Neural cell (in vitro differentiated cells): ENCODE measurements at regions not wholly inside any gene's neighbourhood (a gene's known extent, or its start where the extent isn't known, plus 50 kb on each side); places are given as distances from the start of the nearest gene placed in this dataset.

Experiments used
- H2AFZ ChIP-seq: fragments of 200-600, 300-800 bp; sonication (generic), shearing (Covaris generic); 2 replicates; pipeline ENCODE4 v1.6.0; 2014; ENCODE audit warnings: low read depth, mild to moderate bottlenecking, antibody characterized with exemption, low read length, moderate library complexity
- H3F3A ChIP-seq: fragments of 200-600 bp; shearing (Covaris generic); 2 replicates; pipeline ENCODE4 v1.6.1; 2016; ENCODE audit warnings: mild to moderate bottlenecking, moderate library complexity, mixed read lengths, antibody characterized with exemption, low read length; ENCODE audit not compliant: insufficient read depth, poor library complexity, severe bottlenecking
- H3K27ac ChIP-seq: fragments of 200-600, 300-800 bp; sonication (generic), shearing (Covaris generic); 2 replicates; pipeline ENCODE4 v1.5.1; 2014; ENCODE audit warnings: mild to moderate bottlenecking, low read length, moderate library complexity
- H3K27me3 ChIP-seq: fragments of 300-800, 200-600 bp; sonication (generic), shearing (Covaris generic); 2 replicates; pipeline ENCODE4 v1.6.0; 2014; ENCODE audit warnings: mild to moderate bottlenecking, low read depth, low read length, moderate library complexity; ENCODE audit not compliant: insufficient read depth
- H3K36me3 ChIP-seq: fragments of 300-800, 200-600 bp; sonication (generic), shearing (Covaris generic); 2 replicates; pipeline ENCODE4 v1.5.1; 2014; ENCODE audit warnings: mild to moderate bottlenecking, antibody characterized with exemption, low read length, moderate library complexity; ENCODE audit not compliant: insufficient read depth
- H3K4me2 ChIP-seq: fragments of 300-800, 200-600 bp; sonication (generic), shearing (Covaris generic); 2 replicates; pipeline ENCODE4 v1.6.0; 2014; ENCODE audit warnings: mild to moderate bottlenecking, low read length
- H3K4me3 ChIP-seq: fragments of 300-800, 200-600 bp; sonication (generic), shearing (Covaris generic); 2 replicates; pipeline ENCODE4 v1.5.1; 2014; ENCODE audit warnings: mild to moderate bottlenecking, low read length, moderate library complexity
- H3K79me2 ChIP-seq: fragments of 200-600 bp; shearing (Covaris generic); replicated peaks from 2 replicates; pipeline ENCODE4 v1.6.0; 2014; ENCODE audit warnings: mild to moderate bottlenecking, low read length, moderate library complexity; ENCODE audit not compliant: insufficient read depth
- H3K9ac ChIP-seq: fragments of 300-800, 200-600 bp; sonication (generic), shearing (Covaris generic); 2 replicates; pipeline ENCODE4 v1.6.1; 2016; ENCODE audit warnings: mild to moderate bottlenecking, low read length, mixed read lengths
- H3K9me2 ChIP-seq: fragments of 200-600 bp; shearing (Covaris generic); 2 replicates; pipeline ENCODE4 v1.6.1; 2016; ENCODE audit warnings: mild to moderate bottlenecking, low read length, mixed read lengths; ENCODE audit not compliant: insufficient read depth
- H3K9me3 ChIP-seq: fragments of 200-600, 300-800 bp; sonication (generic), shearing (Covaris generic); 2 replicates; pipeline ENCODE4 v1.6.1; 2016; ENCODE audit warnings: mild to moderate bottlenecking, mixed run types, low read length, moderate library complexity, mixed read lengths
- H4K20me1 ChIP-seq: fragments of 200-600 bp; shearing (Covaris generic); 2 replicates; pipeline ENCODE4 v1.6.1; 2016; ENCODE audit warnings: mild to moderate bottlenecking, mixed run types; ENCODE audit not compliant: insufficient read depth
- EP300 ChIP-seq: fragments of 450-650 bp; conservative IDR thresholded peaks from 2 replicates; pipeline ENCODE4 v1.6.1; 2014; ENCODE audit warnings: antibody characterized with exemption, mild to moderate bottlenecking, moderate library complexity; ENCODE audit not compliant: poor library complexity, severe bottlenecking
- EZH2 ChIP-seq: fragments of 200-600, 300-800 bp; shearing (Covaris generic), sonication (generic); IDR thresholded peaks from 2 replicates; pipeline ENCODE4 v1.6.1; 2014; ENCODE audit warnings: antibody characterized with exemption, low read length, borderline replicate concordance, mild to moderate bottlenecking; ENCODE audit not compliant: insufficient read depth, poor library complexity, severe bottlenecking
- MXI1 ChIP-seq: fragments of 450-650 bp; conservative IDR thresholded peaks from 2 replicates; pipeline ENCODE4 v1.6.1; 2014; ENCODE audit warnings: antibody characterized with exemption, mild to moderate bottlenecking; ENCODE audit not compliant: poor library complexity, severe bottlenecking
- POLR2AphosphoS5 ChIP-seq: IDR thresholded peaks from 2 replicates; pipeline ENCODE4 v1.6.1; 2012
- RAD21 ChIP-seq: fragments of 450-650 bp; conservative IDR thresholded peaks from 2 replicates; pipeline ENCODE4 v1.6.1; 2014; ENCODE audit warnings: antibody characterized with exemption, mild to moderate bottlenecking, moderate library complexity
- SMC3 ChIP-seq: fragments of 450-650 bp; conservative IDR thresholded peaks from 2 replicates; pipeline ENCODE4 v1.6.1; 2014; ENCODE audit warnings: antibody characterized with exemption, mild to moderate bottlenecking, moderate library complexity; ENCODE audit not compliant: poor library complexity
- TAF1 ChIP-seq: IDR thresholded peaks from 2 replicates; pipeline ENCODE4 v1.6.1; 2012; ENCODE audit warnings: low read depth
- TF ChIP-seq, protein P1 (sequence below): fragments of 450-650 bp; IDR thresholded peaks from 2 replicates; pipeline ENCODE4 v1.5.1; 2014; ENCODE audit warnings: antibody characterized with exemption, mild to moderate bottlenecking, moderate library complexity; ENCODE audit not compliant: poor library complexity, severe bottlenecking
- TF ChIP-seq, protein P2 (sequence below): IDR thresholded peaks from 2 replicates; pipeline ENCODE4 v1.6.1; 2012; ENCODE audit warnings: borderline replicate concordance

DNA sequence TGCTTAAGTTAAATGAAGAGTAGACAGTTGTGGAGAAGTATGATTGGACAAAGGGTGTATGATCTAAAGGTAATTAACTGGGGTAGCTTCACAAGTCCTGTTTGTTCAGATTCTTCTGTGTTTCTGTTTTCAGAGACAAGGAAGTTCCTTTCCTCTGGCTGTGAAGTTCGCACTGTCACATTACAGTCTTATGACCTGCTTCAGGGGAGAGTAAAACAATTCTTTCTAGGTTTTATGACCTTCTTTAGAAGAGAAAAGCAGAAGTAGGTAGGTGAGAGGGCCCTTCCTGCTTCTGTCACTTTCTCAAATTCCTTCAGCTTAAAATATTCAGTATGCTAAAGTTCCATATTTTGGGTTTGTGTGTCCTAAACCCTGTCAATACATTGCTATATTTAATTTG lies 211.9 kb downstream of the SOX3 start:
- no peaks in the 10 kb centered on the region for H4K20me1 ChIP-seq
- H3F3A ChIP-seq, result no peaks in the 10 kb centered on the region
- no peaks in the 10 kb centered on the region for H3K9me3 ChIP-seq
- H3K79me2 ChIP-seq, result no peaks in the 10 kb centered on the region
- H2AFZ ChIP-seq, result no peak overlapping the region
- no peaks in the 10 kb centered on the region for H3K9me2 ChIP-seq
- no peak overlapping the region for H3K9ac ChIP-seq
- no peaks in the 10 kb centered on the region for H3K27me3 ChIP-seq
- H3K27ac ChIP-seq, result no peak overlapping the region
- no peak for TF ChIP-seq EZH2
- no peak for TF ChIP-seq MXI1
- TF ChIP-seq, protein P1, sequence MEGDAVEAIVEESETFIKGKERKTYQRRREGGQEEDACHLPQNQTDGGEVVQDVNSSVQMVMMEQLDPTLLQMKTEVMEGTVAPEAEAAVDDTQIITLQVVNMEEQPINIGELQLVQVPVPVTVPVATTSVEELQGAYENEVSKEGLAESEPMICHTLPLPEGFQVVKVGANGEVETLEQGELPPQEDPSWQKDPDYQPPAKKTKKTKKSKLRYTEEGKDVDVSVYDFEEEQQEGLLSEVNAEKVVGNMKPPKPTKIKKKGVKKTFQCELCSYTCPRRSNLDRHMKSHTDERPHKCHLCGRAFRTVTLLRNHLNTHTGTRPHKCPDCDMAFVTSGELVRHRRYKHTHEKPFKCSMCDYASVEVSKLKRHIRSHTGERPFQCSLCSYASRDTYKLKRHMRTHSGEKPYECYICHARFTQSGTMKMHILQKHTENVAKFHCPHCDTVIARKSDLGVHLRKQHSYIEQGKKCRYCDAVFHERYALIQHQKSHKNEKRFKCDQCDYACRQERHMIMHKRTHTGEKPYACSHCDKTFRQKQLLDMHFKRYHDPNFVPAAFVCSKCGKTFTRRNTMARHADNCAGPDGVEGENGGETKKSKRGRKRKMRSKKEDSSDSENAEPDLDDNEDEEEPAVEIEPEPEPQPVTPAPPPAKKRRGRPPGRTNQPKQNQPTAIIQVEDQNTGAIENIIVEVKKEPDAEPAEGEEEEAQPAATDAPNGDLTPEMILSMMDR, result no peak
- no peak for TF ChIP-seq POLR2AphosphoS5
- TF ChIP-seq, protein P2, sequence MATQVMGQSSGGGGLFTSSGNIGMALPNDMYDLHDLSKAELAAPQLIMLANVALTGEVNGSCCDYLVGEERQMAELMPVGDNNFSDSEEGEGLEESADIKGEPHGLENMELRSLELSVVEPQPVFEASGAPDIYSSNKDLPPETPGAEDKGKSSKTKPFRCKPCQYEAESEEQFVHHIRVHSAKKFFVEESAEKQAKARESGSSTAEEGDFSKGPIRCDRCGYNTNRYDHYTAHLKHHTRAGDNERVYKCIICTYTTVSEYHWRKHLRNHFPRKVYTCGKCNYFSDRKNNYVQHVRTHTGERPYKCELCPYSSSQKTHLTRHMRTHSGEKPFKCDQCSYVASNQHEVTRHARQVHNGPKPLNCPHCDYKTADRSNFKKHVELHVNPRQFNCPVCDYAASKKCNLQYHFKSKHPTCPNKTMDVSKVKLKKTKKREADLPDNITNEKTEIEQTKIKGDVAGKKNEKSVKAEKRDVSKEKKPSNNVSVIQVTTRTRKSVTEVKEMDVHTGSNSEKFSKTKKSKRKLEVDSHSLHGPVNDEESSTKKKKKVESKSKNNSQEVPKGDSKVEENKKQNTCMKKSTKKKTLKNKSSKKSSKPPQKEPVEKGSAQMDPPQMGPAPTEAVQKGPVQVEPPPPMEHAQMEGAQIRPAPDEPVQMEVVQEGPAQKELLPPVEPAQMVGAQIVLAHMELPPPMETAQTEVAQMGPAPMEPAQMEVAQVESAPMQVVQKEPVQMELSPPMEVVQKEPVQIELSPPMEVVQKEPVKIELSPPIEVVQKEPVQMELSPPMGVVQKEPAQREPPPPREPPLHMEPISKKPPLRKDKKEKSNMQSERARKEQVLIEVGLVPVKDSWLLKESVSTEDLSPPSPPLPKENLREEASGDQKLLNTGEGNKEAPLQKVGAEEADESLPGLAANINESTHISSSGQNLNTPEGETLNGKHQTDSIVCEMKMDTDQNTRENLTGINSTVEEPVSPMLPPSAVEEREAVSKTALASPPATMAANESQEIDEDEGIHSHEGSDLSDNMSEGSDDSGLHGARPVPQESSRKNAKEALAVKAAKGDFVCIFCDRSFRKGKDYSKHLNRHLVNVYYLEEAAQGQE, result no peak
- TF ChIP-seq SMC3, result no peak
- TF ChIP-seq EP300, result no peak
- TF ChIP-seq TAF1, result no peak
- no peak for TF ChIP-seq RAD21
- no peaks in the 10 kb centered on the region for H3K36me3 ChIP-seq
- no peak overlapping the region for H3K4me2 ChIP-seq
- no peak overlapping the region for H3K4me3 ChIP-seq

DNA sequence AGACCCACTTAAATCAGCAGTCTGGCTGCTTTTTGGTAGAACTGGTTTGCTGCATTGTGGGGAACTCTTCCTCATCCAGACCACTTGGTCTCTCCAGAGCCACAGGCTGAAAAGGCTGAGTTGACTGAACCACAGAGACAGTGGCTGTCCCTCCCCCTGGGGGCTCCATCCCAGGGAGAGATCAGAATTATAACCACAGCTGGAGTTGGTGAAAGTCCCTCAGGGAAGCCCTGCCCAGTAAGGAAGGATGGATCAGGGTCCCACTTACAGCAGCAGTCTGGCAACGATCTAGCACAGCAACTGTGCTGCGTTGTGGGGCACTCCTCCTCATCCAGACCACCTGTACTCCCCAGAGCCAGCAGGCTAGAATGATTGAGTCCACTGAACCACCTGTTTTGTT lies 212.7 kb downstream of the SOX3 start:
- no peak overlapping the region for H2AFZ ChIP-seq
- no peaks in the 10 kb centered on the region for H3K79me2 ChIP-seq
- no peaks in the 10 kb centered on the region for H3K36me3 ChIP-seq
- H3K4me3 ChIP-seq, result no peak overlapping the region
- H3F3A ChIP-seq, result no peaks in the 10 kb centered on the region
- H3K4me2 ChIP-seq, result no peak overlapping the region
- H3K27ac ChIP-seq, result no peak overlapping the region
- H3K9me3 ChIP-seq, result no peaks in the 10 kb centered on the region
- H3K27me3 ChIP-seq, result no peaks in the 10 kb centered on the region
- no peak overlapping the region for H3K9ac ChIP-seq
- H4K20me1 ChIP-seq, result no peaks in the 10 kb centered on the region
- no peak for TF ChIP-seq POLR2AphosphoS5
- no peaks in the 10 kb centered on the region for H3K9me2 ChIP-seq

DNA sequence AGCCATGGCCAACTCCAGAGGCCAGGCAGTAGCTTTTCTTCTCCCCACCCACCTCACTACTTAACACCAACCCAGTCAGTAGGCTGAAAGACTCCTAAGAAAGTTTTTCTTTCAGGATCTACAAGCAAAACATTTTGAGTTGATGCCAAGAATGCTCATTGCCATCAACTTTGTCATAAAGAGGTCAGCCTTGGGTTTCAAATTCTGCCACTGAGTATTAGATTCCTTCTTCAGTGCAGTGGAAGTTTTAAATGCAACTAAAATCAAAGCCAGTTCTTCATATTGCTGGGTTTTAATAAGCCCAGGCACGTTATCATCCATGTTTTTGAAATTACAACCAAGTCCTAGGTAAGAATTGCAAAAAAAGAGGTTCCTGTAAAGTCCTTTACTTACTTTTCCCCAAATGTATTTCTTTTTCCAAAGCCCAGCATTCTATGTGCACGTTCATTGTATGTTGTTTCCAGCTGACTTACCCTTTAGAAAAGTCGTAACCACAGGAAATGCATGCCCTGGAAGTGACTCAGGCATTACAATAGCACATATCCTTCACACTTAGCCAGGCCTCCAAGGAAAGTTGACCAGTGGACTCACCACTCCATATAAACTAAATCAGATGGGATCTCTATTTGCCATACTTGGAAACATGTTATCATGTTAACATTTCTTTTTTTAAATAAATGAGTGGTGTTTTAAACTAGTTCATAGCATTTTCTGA lies 229.9 kb downstream of the SOX3 start:
- no peaks in the 10 kb centered on the region for H4K20me1 ChIP-seq
- H3K9me2 ChIP-seq, result no peaks in the 10 kb centered on the region
- no peaks in the 10 kb centered on the region for H3K36me3 ChIP-seq
- no peak overlapping the region for H3K27ac ChIP-seq
- H2AFZ ChIP-seq, result no peak overlapping the region
- no peaks in the 10 kb centered on the region for H3K27me3 ChIP-seq
- no peak for TF ChIP-seq TAF1
- TF ChIP-seq, protein P2, result no peak
- no peak for TF ChIP-seq SMC3
- no peak for TF ChIP-seq POLR2AphosphoS5
- H3K4me2 ChIP-seq, result no peak overlapping the region
- no peaks in the 10 kb centered on the region for H3K9me3 ChIP-seq
- no peak overlapping the region for H3K9ac ChIP-seq
- no peaks in the 10 kb centered on the region for H3K79me2 ChIP-seq
- no peak overlapping the region for H3K4me3 ChIP-seq
- H3F3A ChIP-seq, result no peaks in the 10 kb centered on the region
